H1 (cell line): ENCODE measurements at regions not wholly inside any gene's neighbourhood (a gene's known extent, or its start where the extent isn't known, plus 50 kb on each side); places are given as distances from the start of the nearest gene placed in this dataset.

Source experiments
- CTCF ChIA-PET: fragments of 300-600 bp; sonication (Branson Sonifier 250); formaldehyde crosslinking; loops from one replicate; lab custom pipeline; 2021; ENCODE audit not compliant: partially characterized antibody; lab: Charles Lee
- POLR2A ChIA-PET: fragments of 300-600 bp; sonication (Branson Sonifier 250); formaldehyde crosslinking; loops from one replicate; lab custom pipeline; 2021; ENCODE audit warnings: inconsistent platforms; ENCODE audit not compliant: partially characterized antibody; lab: Charles Lee
- DNase-seq, 2 experiments: peaks; one replicate each; pipeline versions ENCODE4 v3.0.0 to v3.0.0-alpha.2; 2010 to 2022; ENCODE audit warnings: low spot score in 2 of 2, low read depth in 1 of 2, mixed read lengths in 1 of 2
- FAIRE-seq: peaks from 2 replicates; lab custom pipeline; 2011; peaks lifted over from hg19 to GRCh38; lab: Jason Lieb, UNC
- H2AFZ ChIP-seq: 2 replicates; pipeline ENCODE4 v1.8.1; 2012; ENCODE audit warnings: low read length, inconsistent platforms
- H2AK5ac ChIP-seq: 2 replicates; pipeline ENCODE4 v1.6.1; 2013; ENCODE audit warnings: low read depth, low read length
- H2BK120ac ChIP-seq: replicated peaks from 2 replicates; pipeline ENCODE3; 2013; ENCODE audit warnings: low read depth, low read length, inconsistent platforms
- H2BK12ac ChIP-seq: 2 replicates; pipeline ENCODE4 v1.6.1; 2013; ENCODE audit warnings: low read depth, low read length
- H2BK15ac ChIP-seq: 2 replicates; pipeline ENCODE4 v1.6.1; 2013; ENCODE audit warnings: low read length
- H2BK20ac ChIP-seq: 2 replicates; pipeline ENCODE4 v1.6.1; 2013; ENCODE audit warnings: low read length
- H2BK5ac ChIP-seq: 2 replicates; pipeline ENCODE4 v1.6.1; 2013; ENCODE audit warnings: low read depth, low read length
- H3K14ac ChIP-seq: 2 replicates; pipeline ENCODE4 v1.6.1; 2013; ENCODE audit warnings: inconsistent platforms; ENCODE audit not compliant: insufficient read length
- H3K18ac ChIP-seq: 2 replicates; pipeline ENCODE4 v1.6.1; 2013; ENCODE audit warnings: low read length; ENCODE audit errors: extremely low read depth
- H3K23ac ChIP-seq: 2 replicates; pipeline ENCODE4 v1.6.1; 2013; ENCODE audit warnings: inconsistent platforms; ENCODE audit not compliant: insufficient read length
- H3K23me2 ChIP-seq: 2 replicates; pipeline ENCODE4 v1.6.1; 2013; ENCODE audit warnings: low read depth, low read length
- H3K27ac ChIP-seq: 2 replicates; pipeline ENCODE4 v1.6.1; 2011; ENCODE audit warnings: low read depth, low read length, inconsistent platforms
- H3K27me3 ChIP-seq, 4 experiments: replicated peaks in 1 of 4; 1 replicate in 1 of 4; 2 replicates in 3 of 4; pipeline versions ENCODE4 v1.6.1 to v1.8.1; 2011 to 2013; ENCODE audit warnings: low read length in 3 of 4, mild to moderate bottlenecking in 3 of 4, inconsistent platforms in 2 of 4, mixed read lengths in 2 of 4, moderate library complexity in 1 of 4; ENCODE audit not compliant: control insufficient read depth in 3 of 4, insufficient read depth in 3 of 4; ENCODE audit errors: extremely low read depth in 1 of 4
- H3K36me3 ChIP-seq, 4 experiments: 2 replicates each; pipeline versions ENCODE4 v1.6.1 to v1.8.1; 2011 to 2013; ENCODE audit warnings: mild to moderate bottlenecking in 4 of 4, low read length in 3 of 4, moderate library complexity in 2 of 4, control low read depth in 1 of 4, inconsistent platforms in 1 of 4; ENCODE audit not compliant: insufficient read depth in 4 of 4, control insufficient read depth in 2 of 4
- H3K4ac ChIP-seq: replicated peaks from 2 replicates; pipeline ENCODE3; 2013; ENCODE audit warnings: low read length, low read depth, mixed read lengths, inconsistent platforms; ENCODE audit not compliant: insufficient read length
- H3K4me1 ChIP-seq, 4 experiments: replicated peaks in 1 of 4; 1 replicate in 1 of 4; 2 replicates in 3 of 4; pipeline versions ENCODE4 v1.6.1 to v1.8.1; 2011 to 2013; ENCODE audit warnings: low read length in 3 of 4, inconsistent platforms in 2 of 4, mixed read lengths in 1 of 4; ENCODE audit not compliant: insufficient read depth in 4 of 4, control insufficient read depth in 3 of 4
- H3K4me2 ChIP-seq, 2 experiments: 2 replicates each; pipeline versions ENCODE4 v1.6.1 to v1.8.1; 2011 to 2013; ENCODE audit warnings: low read depth in 2 of 2, low read length in 2 of 2, control low read depth in 1 of 2, inconsistent platforms in 1 of 2, mild to moderate bottlenecking in 1 of 2; ENCODE audit not compliant: insufficient read depth in 1 of 2
- H3K4me3 ChIP-seq, 4 experiments: fragments of 200-600, 300-600 bp in 1 of 4; sonication (generic), shearing (Covaris generic), sonication (Bioruptor Twin) in 1 of 4; 2 replicates each; pipeline versions ENCODE4 v1.5.1 to v1.8.1; 2011 to 2016; ENCODE audit warnings: low read length in 4 of 4, low read depth in 3 of 4, control low read depth in 2 of 4, inconsistent platforms in 2 of 4, mild to moderate bottlenecking in 2 of 4, mixed read lengths in 1 of 4, moderate library complexity in 1 of 4; ENCODE audit not compliant: insufficient read depth in 2 of 4; ENCODE audit errors: extremely low read depth in 1 of 4
- H3K56ac ChIP-seq: replicated peaks from 2 replicates; pipeline ENCODE3; 2013; ENCODE audit warnings: low read depth, mild to moderate bottlenecking, mixed read lengths, low read length, inconsistent platforms; ENCODE audit not compliant: insufficient read length
- H3K79me1 ChIP-seq: 2 replicates; pipeline ENCODE4 v1.6.1; 2013; ENCODE audit warnings: low read depth, low read length, control low read depth
- H3K79me2 ChIP-seq, 2 experiments: 2 replicates each; pipeline versions ENCODE4 v1.6.1 to v1.8.1; 2012 to 2013; ENCODE audit warnings: low read length in 2 of 2, mild to moderate bottlenecking in 2 of 2, inconsistent platforms in 1 of 2; ENCODE audit not compliant: insufficient read depth in 2 of 2, control insufficient read depth in 1 of 2
- H3K9ac ChIP-seq, 4 experiments: replicated peaks in 1 of 4; 1 replicate in 1 of 4; 2 replicates in 3 of 4; pipeline versions ENCODE4 v1.6.1 to v1.8.1; 2011 to 2013; ENCODE audit warnings: low read depth in 3 of 4, low read length in 3 of 4, control low read depth in 2 of 4, mild to moderate bottlenecking in 2 of 4, moderate library complexity in 2 of 4, inconsistent platforms in 1 of 4; ENCODE audit errors: extremely low read depth in 1 of 4
- H3K9me3 ChIP-seq, 2 experiments: 2 replicates each; pipeline versions ENCODE4 v1.6.1 to v1.8.1; 2012 to 2013; ENCODE audit warnings: mild to moderate bottlenecking in 2 of 2, moderate library complexity in 2 of 2, control low read depth in 1 of 2, inconsistent platforms in 1 of 2, low read depth in 1 of 2, low read length in 1 of 2, mixed read lengths in 1 of 2; ENCODE audit not compliant: insufficient read depth in 2 of 2
- H4K20me1 ChIP-seq, 2 experiments: replicated peaks in 1 of 2; 2 replicates each; pipeline versions ENCODE3 to v1.8.1; 2011 to 2013; ENCODE audit warnings: inconsistent platforms in 2 of 2, low read length in 2 of 2, mild to moderate bottlenecking in 1 of 2; ENCODE audit not compliant: insufficient read depth in 2 of 2, control insufficient read depth in 1 of 2
- H4K5ac ChIP-seq: 2 replicates; pipeline ENCODE4 v1.6.1; 2013; ENCODE audit warnings: low read length, low read depth, mixed read lengths, inconsistent platforms; ENCODE audit not compliant: insufficient read length
- H4K8ac ChIP-seq: 2 replicates; pipeline ENCODE4 v1.8.0; 2013; ENCODE audit warnings: mild to moderate bottlenecking, moderate library complexity, low read length, inconsistent platforms; ENCODE audit not compliant: insufficient read depth; ENCODE audit errors: extremely low read depth
- H4K91ac ChIP-seq: replicated peaks from 2 replicates; pipeline ENCODE3; 2013; ENCODE audit warnings: low read length, mixed read lengths, inconsistent platforms; ENCODE audit not compliant: insufficient read length
- KDM1A ChIP-seq: fragments of 200-600, 300-600 bp; sonication (generic); IDR thresholded peaks from 2 replicates; pipeline ENCODE4 v1.7.1; 2016; ENCODE audit warnings: mild to moderate bottlenecking, low read length, borderline replicate concordance
- PHF8 ChIP-seq: fragments of 200-600 bp; sonication (generic); conservative IDR thresholded peaks from 2 replicates; pipeline ENCODE4 v1.7.1; 2012; ENCODE audit warnings: low read depth, mild to moderate bottlenecking, inconsistent platforms, low read length, moderate library complexity
- POLR2A ChIP-seq, 2 experiments: IDR thresholded peaks; 1 replicate in 1 of 2; 2 replicates in 1 of 2; pipeline ENCODE4 v1.6.1; 2011; ENCODE audit warnings: low read depth in 2 of 2, low read length in 2 of 2, mild to moderate bottlenecking in 2 of 2; ENCODE audit errors: control extremely low read depth in 1 of 2
- RNF2 ChIP-seq: fragments of 200-900, 300-1000 bp; sonication (generic); IDR thresholded peaks from 2 replicates; pipeline ENCODE4 v1.7.1; 2016; ENCODE audit warnings: borderline replicate concordance, low read depth, mild to moderate bottlenecking, antibody characterized with exemption, low read length; ENCODE audit not compliant: poor library complexity, severe bottlenecking; ENCODE audit errors: missing control alignments
- SIRT6 ChIP-seq: IDR thresholded peaks from one replicate; pipeline ENCODE4 v1.7.1; 2012; ENCODE audit warnings: low read length, inconsistent platforms
- SIX5 ChIP-seq: IDR thresholded peaks from 2 replicates; pipeline ENCODE4 v1.6.1; 2011; ENCODE audit warnings: mild to moderate bottlenecking, low read depth, low read length
- WGBS, 2 experiments: shearing (Covaris generic) in 1 of 2; methylation state at CpG; one replicate each; pipeline versions ENCODE4 v1.1.6 to v1.1.7; 2013 to 2015; ENCODE audit warnings: low lambda C conversion rate in 2 of 2, mixed read lengths in 2 of 2, inconsistent platforms in 1 of 2, low coverage in 1 of 2, missing lambda C conversion rate in 1 of 2; ENCODE audit not compliant: insufficient replicate concordance in 2 of 2, insufficient coverage in 1 of 2, insufficient read length in 1 of 2; ENCODE audit errors: extremely low coverage in 1 of 2, missing lambda C conversion rate in 1 of 2; 5-methylcytosine and 5-hydroxymethylcytosine counted together
- TF ChIP-seq, protein P1 (sequence below): IDR thresholded peaks from 2 replicates; pipeline ENCODE4 v1.6.1; 2011; ENCODE audit warnings: low read depth, mild to moderate bottlenecking, low read length; ENCODE audit not compliant: insufficient read depth
- TF ChIP-seq, protein P2 (sequence below), 3 experiments: IDR thresholded peaks; 1 replicate in 2 of 3; 2 replicates in 1 of 3; pipeline versions ENCODE4 v1.5.1 to v1.6.1; 2011; ENCODE audit warnings: low read length in 3 of 3, mild to moderate bottlenecking in 3 of 3, inconsistent platforms in 2 of 3, low read depth in 1 of 3, moderate library complexity in 1 of 3; ENCODE audit not compliant: insufficient read depth in 1 of 3; ENCODE audit errors: control extremely low read depth in 1 of 3

DNA sequence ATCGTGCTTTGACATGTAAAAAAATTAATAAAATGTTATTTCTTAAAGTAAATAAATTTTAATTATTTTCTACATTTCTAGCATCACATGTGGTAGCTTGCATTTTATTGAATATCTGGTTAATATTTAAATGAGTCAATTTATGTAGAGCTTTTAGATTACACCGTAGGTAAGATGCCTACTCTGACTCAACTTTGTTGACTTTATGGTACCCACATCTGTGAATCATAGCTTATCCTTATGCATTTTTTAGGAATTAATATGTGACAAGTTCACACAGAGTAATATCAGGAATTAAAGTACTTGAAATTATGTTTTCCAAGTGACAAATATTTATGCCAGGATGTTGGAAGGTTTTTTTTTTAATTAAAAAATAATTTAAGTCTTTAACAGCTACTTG is 120.7 kb downstream of the LEPR start:
- Histone ChIP-seq H3K27ac (no peak overlapping the region), H2BK20ac (no peak overlapping the region), H3K4me2 (no peak overlapping the region), H3K9ac (no peak overlapping the region), H3K4me3 (no peak overlapping the region), H3K79me2 (no peaks in the 10 kb centered on the region), H3K79me1 (no peaks in the 10 kb centered on the region), H3K23ac (no peak overlapping the region), H3K18ac (no peak overlapping the region), H3K23me2 (no peaks in the 10 kb centered on the region), H4K91ac (no peak overlapping the region), H3K9me3 (no peaks in the 10 kb centered on the region), H3K4ac (no peak overlapping the region), H4K5ac (no peak overlapping the region), H2AK5ac (no peak overlapping the region), H3K36me3 (no peaks in the 10 kb centered on the region), H3K14ac (no peak overlapping the region), H2AFZ (no peak overlapping the region), H4K8ac (no peak overlapping the region), H2BK5ac (no peak overlapping the region), H2BK12ac (no peak overlapping the region), H3K56ac (no peak overlapping the region), H3K27me3 (no peaks in the 10 kb centered on the region), H2BK15ac (no peak overlapping the region), H3K4me1 (no peaks in the 10 kb centered on the region), H2BK120ac (no peak overlapping the region), H4K20me1 (no peaks in the 10 kb centered on the region)
- POLR2A ChIA-PET, result no interaction called here
- no peak for FAIRE-seq
- CTCF ChIA-PET, result interaction anchor here (0.6 kb wide), 1 partner anchor 1033 kb away, joined by 3 read pairs; no protein-coding TSS in a partner anchor
- 98% methylated on average over 2 of the region's 2 CpGs; no CpG with 5 or more reads in 1 of the 2 experiments for WGBS, 2 experiments
- TF ChIP-seq PHF8, result no peak
- TF ChIP-seq, protein P1, sequence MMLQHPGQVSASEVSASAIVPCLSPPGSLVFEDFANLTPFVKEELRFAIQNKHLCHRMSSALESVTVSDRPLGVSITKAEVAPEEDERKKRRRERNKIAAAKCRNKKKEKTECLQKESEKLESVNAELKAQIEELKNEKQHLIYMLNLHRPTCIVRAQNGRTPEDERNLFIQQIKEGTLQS, result no peak
- TF ChIP-seq SIRT6, result no peak
- TF ChIP-seq POLR2A (IDR thresholded peaks at IDR 0.05; ENCODE audit: control extremely low read depth in 1 of 2, low read depth in 2 of 2, low read length in 2 of 2), result no peak
- TF ChIP-seq, protein P2, sequence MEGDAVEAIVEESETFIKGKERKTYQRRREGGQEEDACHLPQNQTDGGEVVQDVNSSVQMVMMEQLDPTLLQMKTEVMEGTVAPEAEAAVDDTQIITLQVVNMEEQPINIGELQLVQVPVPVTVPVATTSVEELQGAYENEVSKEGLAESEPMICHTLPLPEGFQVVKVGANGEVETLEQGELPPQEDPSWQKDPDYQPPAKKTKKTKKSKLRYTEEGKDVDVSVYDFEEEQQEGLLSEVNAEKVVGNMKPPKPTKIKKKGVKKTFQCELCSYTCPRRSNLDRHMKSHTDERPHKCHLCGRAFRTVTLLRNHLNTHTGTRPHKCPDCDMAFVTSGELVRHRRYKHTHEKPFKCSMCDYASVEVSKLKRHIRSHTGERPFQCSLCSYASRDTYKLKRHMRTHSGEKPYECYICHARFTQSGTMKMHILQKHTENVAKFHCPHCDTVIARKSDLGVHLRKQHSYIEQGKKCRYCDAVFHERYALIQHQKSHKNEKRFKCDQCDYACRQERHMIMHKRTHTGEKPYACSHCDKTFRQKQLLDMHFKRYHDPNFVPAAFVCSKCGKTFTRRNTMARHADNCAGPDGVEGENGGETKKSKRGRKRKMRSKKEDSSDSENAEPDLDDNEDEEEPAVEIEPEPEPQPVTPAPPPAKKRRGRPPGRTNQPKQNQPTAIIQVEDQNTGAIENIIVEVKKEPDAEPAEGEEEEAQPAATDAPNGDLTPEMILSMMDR (IDR thresholded peaks at IDR 0.05; ENCODE audit: control extremely low read depth in 1 of 3, insufficient read depth in 1 of 3, low read depth in 1 of 3, low read length in 3 of 3), result no peak
- TF ChIP-seq RNF2, result no peak
- TF ChIP-seq KDM1A, result no peak
- TF ChIP-seq SIX5, result no peak
- no peak for DNase-seq
